HG03354 (cell line): ENCODE measurements at regions not wholly inside any gene's neighbourhood (a gene's known extent, or its start where the extent isn't known, plus 50 kb on each side); places are given as distances from the start of the nearest gene placed in this dataset.

Experiments used
- ATAC-seq: cut with Tn5 transposase; IDR thresholded peaks from one replicate; pipeline ENCODE4 v1.9.1; 2021; ENCODE audit warnings: mild to moderate bottlenecking; ENCODE audit not compliant: unreplicated experiment, poor library complexity, severe bottlenecking

- no peak for ATAC-seq
Observed at GRCh38 chr2:30396436-30397232, 50.4 kb upstream of the LCLAT1 start.
